ENCODE measurements at regions not wholly inside any gene's neighbourhood (a gene's known extent, or its start where the extent isn't known, plus 50 kb on each side); places are given as distances from the start of the nearest gene placed in this dataset.
"Not testable (repeated sequence)": the region's sequence is repeated elsewhere in the genome, so short reads cannot be mapped to it uniquely, and the experiment has no call there.

- no peak for DNase-seq (ENCODE audit: low read depth in 2 of 2)
Observed at GRCh38 chr13:24931450-24932251, 164.3 kb upstream of the PABPC3 start.

- DNase-seq (ENCODE audit: low read depth in 2 of 2): not testable (repeated sequence)
Observed at GRCh38 chr13:24933106-24934023, 162.6 kb upstream of the PABPC3 start.

- DNase-seq (ENCODE audit: low read depth in 2 of 2): not testable (repeated sequence)
Observed at GRCh38 chr13:24934024-24934385, 161.9 kb upstream of the PABPC3 start.

GRCh38 chr13:24938966-24939365, 157.0 kb upstream of the PABPC3 start:
- no peak for DNase-seq (ENCODE audit: low read depth in 2 of 2)

- not testable (repeated sequence) for DNase-seq (ENCODE audit: low read depth in 2 of 2)
Observed at GRCh38 chr13:24941023-24941713, 154.8 kb upstream of the PABPC3 start.

- DNase-seq (ENCODE audit: low read depth in 2 of 2): no peak
Observed at GRCh38 chr13:24943136-24943535, 152.8 kb upstream of the PABPC3 start.

GRCh38 chr13:24944073-24944472, 151.9 kb upstream of the PABPC3 start:
- DNase-seq (ENCODE audit: low read depth in 2 of 2): not testable (repeated sequence)

- DNase-seq (ENCODE audit: low read depth in 2 of 2): not testable (repeated sequence)
Observed at GRCh38 chr13:24948977-24949376, 147.0 kb upstream of the PABPC3 start.

- not testable (repeated sequence) for DNase-seq (ENCODE audit: low read depth in 2 of 2)
Observed at GRCh38 chr13:24950611-24951010, 145.3 kb upstream of the PABPC3 start.

GRCh38 chr13:24967970-24968369, 128.0 kb upstream of the PABPC3 start:
- DNase-seq (ENCODE audit: low read depth in 2 of 2): not testable (repeated sequence)

- DNase-seq (ENCODE audit: low read depth in 2 of 2): not testable (repeated sequence)
Observed at GRCh38 chr13:24968416-24968815, 127.5 kb upstream of the PABPC3 start.

GRCh38 chr13:24973102-24973501, 122.8 kb upstream of the PABPC3 start:
- DNase-seq (ENCODE audit: low read depth in 2 of 2): not testable (repeated sequence)

GRCh38 chr13:24981181-24981803, 114.6 kb upstream of the PABPC3 start:
- not testable (repeated sequence) for DNase-seq (ENCODE audit: low read depth in 2 of 2)

GRCh38 chr13:24982333-24982999, 113.5 kb upstream of the PABPC3 start:
- DNase-seq (ENCODE audit: low read depth in 2 of 2): no peak

- no peak for DNase-seq (ENCODE audit: low read depth in 2 of 2)
Observed at GRCh38 chr13:24983094-24983493, 112.8 kb upstream of the PABPC3 start.

GRCh38 chr13:24984134-24984533, 111.8 kb upstream of the PABPC3 start:
- DNase-seq (ENCODE audit: low read depth in 2 of 2): no peak

GRCh38 chr13:24985107-24985506, 110.8 kb upstream of the PABPC3 start:
- no peak for DNase-seq (ENCODE audit: low read depth in 2 of 2)

GRCh38 chr13:24985896-24986295, 110.0 kb upstream of the PABPC3 start:
- no peak for DNase-seq (ENCODE audit: low read depth in 2 of 2)

GRCh38 chr13:24986826-24987225, 109.1 kb upstream of the PABPC3 start:
- DNase-seq (ENCODE audit: low read depth in 2 of 2): no peak

- not testable (repeated sequence) for DNase-seq (ENCODE audit: low read depth in 2 of 2)
Observed at GRCh38 chr13:24989959-24990358, 106.0 kb upstream of the PABPC3 start.

- not testable (repeated sequence) for DNase-seq (ENCODE audit: low read depth in 2 of 2)
Observed at GRCh38 chr13:24992946-24993345, 103.0 kb upstream of the PABPC3 start.
